B cell (primary cell): ENCODE measurements at regions not wholly inside any gene's neighbourhood (a gene's known extent, or its start where the extent isn't known, plus 50 kb on each side); places are given as distances from the start of the nearest gene placed in this dataset.

Experiments used
- ATAC-seq: fragments of 200-7000 bp; cut with Tn5 transposase; one replicate; pipeline ENCODE4 v1.10.0; 2021; ENCODE audit warnings: low read depth, mild to moderate bottlenecking, moderate number of reproducible peaks, moderate library complexity
- CTCF ChIA-PET: fragments of 350-600 bp; sonication (Branson Sonifier 250); formaldehyde crosslinking; loops from one replicate; lab custom pipeline; 2021; ENCODE audit warnings: antibody characterized with exemption, inconsistent platforms; lab: Charles Lee
- POLR2A ChIA-PET: fragments of 350-600 bp; sonication (Branson Sonifier 250); formaldehyde crosslinking; loops from one replicate; lab custom pipeline; 2021; ENCODE audit warnings: antibody characterized with exemption; lab: Charles Lee
- DNase-seq: peaks from one replicate; pipeline ENCODE4 v3.0.0; 2013
- H2AFZ ChIP-seq: 2 replicates; pipeline ENCODE4 v1.6.1; 2012; ENCODE audit warnings: mild to moderate bottlenecking, low read depth, low read length; ENCODE audit not compliant: insufficient read depth, poor library complexity, severe bottlenecking
- H3K27ac ChIP-seq, 2 donors: 1 replicate in 1 of 2; 2 replicates in 1 of 2; pipeline ENCODE4 v1.5.1; 2012 to 2013; ENCODE audit warnings: low read length in 2 of 2, mild to moderate bottlenecking in 2 of 2, moderate library complexity in 1 of 2
- H3K27me3 ChIP-seq, 4 experiments: fragments of 200-600 bp in 1 of 4; sonication (generic) in 1 of 4; replicated peaks in 1 of 4; 1 replicate in 2 of 4; 2 replicates in 2 of 4; pipeline versions ENCODE4 v1.6.1 to v1.7.0; 2013 to 2016; ENCODE audit warnings: low read length in 3 of 4, mild to moderate bottlenecking in 2 of 4, mixed read lengths in 1 of 4, moderate library complexity in 1 of 4; ENCODE audit not compliant: insufficient read depth in 4 of 4, control insufficient read depth in 3 of 4; ENCODE audit errors: control extremely low read depth in 1 of 4
- H3K36me3 ChIP-seq, 2 experiments: replicated peaks in 1 of 2; 1 replicate in 1 of 2; 2 replicates in 1 of 2; pipeline versions ENCODE4 v1.6.1 to v1.7.1; 2013; ENCODE audit warnings: low read length in 1 of 2; ENCODE audit not compliant: insufficient read depth in 2 of 2, control insufficient read depth in 1 of 2; ENCODE audit errors: control extremely low read depth in 1 of 2, extremely low read depth in 1 of 2
- H3K4me1 ChIP-seq, 2 donors: fragments of 200-600 bp in 1 of 2; sonication (generic) in 1 of 2; 1 replicate in 1 of 2; 2 replicates in 1 of 2; pipeline versions ENCODE4 v1.5.1 to v1.6.1; 2013 to 2017; ENCODE audit warnings: low read length in 2 of 2; ENCODE audit not compliant: control insufficient read depth in 2 of 2, insufficient read depth in 2 of 2
- H3K4me2 ChIP-seq: replicated peaks from 2 replicates; pipeline ENCODE3; 2012; ENCODE audit warnings: mild to moderate bottlenecking, low read depth, low read length; ENCODE audit not compliant: poor library complexity, severe bottlenecking
- H3K4me3 ChIP-seq, 5 experiments: fragments of 200-600 bp in 1 of 5; sonication (generic) in 1 of 5; 1 replicate in 3 of 5; 2 replicates in 2 of 5; pipeline versions ENCODE4 v1.5.1 to v1.7.0; 2011 to 2016; ENCODE audit warnings: low read length in 4 of 5, mild to moderate bottlenecking in 4 of 5, low read depth in 2 of 5, control low read depth in 1 of 5, moderate library complexity in 1 of 5; ENCODE audit not compliant: insufficient read depth in 1 of 5; ENCODE audit errors: control extremely low read depth in 1 of 5, extremely low read depth in 1 of 5
- H3K79me2 ChIP-seq: fragments of 200-600 bp; sonication (generic); one replicate; pipeline ENCODE4 v1.6.0; 2016; ENCODE audit warnings: low read length; ENCODE audit not compliant: control insufficient read depth, insufficient read depth
- H3K9ac ChIP-seq: fragments of 200-600 bp; sonication (generic); 2 replicates; pipeline ENCODE4 v1.6.1; 2017; ENCODE audit warnings: mild to moderate bottlenecking, low read length, moderate library complexity
- H3K9me3 ChIP-seq, 3 donors: one replicate each; pipeline versions ENCODE4 v1.6.1 to v1.7.1; 2013; ENCODE audit warnings: low read length in 2 of 3; ENCODE audit not compliant: control insufficient read depth in 2 of 3, insufficient read depth in 1 of 3; ENCODE audit errors: control extremely low read depth in 1 of 3
- H4K20me1 ChIP-seq: 2 replicates; pipeline ENCODE4 v1.6.0; 2012; ENCODE audit warnings: mild to moderate bottlenecking, low read length; ENCODE audit not compliant: insufficient read depth, control insufficient read depth, poor library complexity, severe bottlenecking
- H3K27ac Mint-ChIP-seq: one replicate; pipeline ENCODE4 v1.8.0; 2021; ENCODE audit warnings: mixed read lengths
- H3K27me3 Mint-ChIP-seq: one replicate; pipeline ENCODE4 v1.8.0; 2021; ENCODE audit warnings: mixed read lengths
- H3K4me1 Mint-ChIP-seq: one replicate; pipeline ENCODE4 v1.8.0; 2021; ENCODE audit warnings: mixed read lengths
- H3K4me3 Mint-ChIP-seq: one replicate; pipeline ENCODE4 v1.8.0; 2021; ENCODE audit warnings: mixed read lengths
- H3K9me3 Mint-ChIP-seq: one replicate; pipeline ENCODE4 v1.8.0; 2022; ENCODE audit warnings: mixed read lengths; ENCODE audit not compliant: insufficient read depth
- CTCF ChIP-seq: fragments of 200-600 bp; IDR thresholded peaks from one replicate; pipeline ENCODE4 v1.8.0; 2022; ENCODE audit warnings: antibody characterized with exemption, mild to moderate bottlenecking
- EZH2 ChIP-seq: IDR thresholded peaks from 2 replicates; pipeline ENCODE4 v1.6.1; 2012; ENCODE audit warnings: borderline replicate concordance, low read depth, mild to moderate bottlenecking, moderate library complexity, low read length; ENCODE audit not compliant: insufficient read depth, poor library complexity, severe bottlenecking
- WGBS: methylation state at CpG from one replicate; pipeline ENCODE4 v1.1.5; 2013; ENCODE audit warnings: missing lambda C conversion rate; ENCODE audit not compliant: insufficient coverage; 5-methylcytosine and 5-hydroxymethylcytosine counted together
- intact Hi-C: fragments of 100-400 bp; cut with micrococcal nuclease; formaldehyde crosslinking; loops from one replicate; pipeline ENCODE4 v1.10.0; 2022

- no peaks in the 10 kb centered on the region for H3K4me1 ChIP-seq
- no peak overlapping the region for H2AFZ ChIP-seq
- H3K4me1 Mint-ChIP-seq, result no peaks in the 10 kb centered on the region
- ChIA-PET POLR2A (no interaction called here), CTCF (no interaction called here)
- H3K9me3 Mint-ChIP-seq, result peaks cover 6% of the 10 kb centered on the region
- no peak overlapping the region for H3K4me3 ChIP-seq
- TF ChIP-seq CTCF, result no peak
- no peaks in the 10 kb centered on the region for H3K27me3 Mint-ChIP-seq
- H3K27ac ChIP-seq, result no peak overlapping the region
- H3K27me3 ChIP-seq, result no peaks in the 10 kb centered on the region
- peaks cover 0 to 20% (median 0%) of the 10 kb centered on the region in 3 donors for H3K9me3 ChIP-seq
- no peaks in the 10 kb centered on the region for H4K20me1 ChIP-seq
- no peaks in the 10 kb centered on the region for H3K36me3 ChIP-seq
- no peaks in the 10 kb centered on the region for H3K79me2 ChIP-seq
- no peak overlapping the region for H3K9ac ChIP-seq
- H3K4me3 Mint-ChIP-seq, result no peak overlapping the region
- ATAC-seq (no peak), DNase-seq (no peak)
- intact Hi-C loops, result no loop called here
- H3K27ac Mint-ChIP-seq, result no peak overlapping the region
- H3K4me2 ChIP-seq, result no peak overlapping the region
These were observed 330.5 kb downstream of the BCL11B start for GRCh38 chr14:98941481-98941880.

- H3K36me3 ChIP-seq, result no peaks in the 10 kb centered on the region
- no peaks in the 10 kb centered on the region for H3K4me1 ChIP-seq
- ChIA-PET POLR2A (no interaction called here), CTCF (no interaction called here)
- Mint-ChIP-seq H3K27me3 (no peaks in the 10 kb centered on the region), H3K4me3 (no peak overlapping the region), H3K4me1 (no peaks in the 10 kb centered on the region), H3K27ac (no peak overlapping the region), H3K9me3 (peaks cover 10% of the 10 kb centered on the region)
- H3K4me2 ChIP-seq, result no peak overlapping the region
- H3K27me3 ChIP-seq, result no peaks in the 10 kb centered on the region
- no peaks in the 10 kb centered on the region for H3K79me2 ChIP-seq
- H2AFZ ChIP-seq, result no peak overlapping the region
- H3K9ac ChIP-seq, result no peak overlapping the region
- H3K9me3 ChIP-seq, result peaks cover 0 to 14% (median 0%) of the 10 kb centered on the region in 3 donors
- no peaks in the 10 kb centered on the region for H4K20me1 ChIP-seq
- no peak overlapping the region for H3K27ac ChIP-seq
- ATAC-seq, result no peak
- TF ChIP-seq EZH2 (no peak), CTCF (no peak)
- H3K4me3 ChIP-seq, result no peak overlapping the region
- DNase-seq, result no peak
- WGBS, result 95% methylated on average over 4 of the region's 6 CpGs
- intact Hi-C loops, result no loop called here
These were observed 328.1 kb downstream of the BCL11B start for GRCh38 chr14:98943907-98944306.
